MM.1S (cell line): ENCODE measurements at regions not wholly inside any gene's neighbourhood (a gene's known extent, or its start where the extent isn't known, plus 50 kb on each side); places are given as distances from the start of the nearest gene placed in this dataset.
"Not testable (repeated sequence)": the region's sequence is repeated elsewhere in the genome, so short reads cannot be mapped to it uniquely, and the experiment has no call there.

ENCODE experiments used
- DNase-seq: peaks from one replicate; pipeline ENCODE4 v3.0.0-alpha.2; 2015
- H2AFZ ChIP-seq: fragments of 300-600 bp; sonication (generic); 2 replicates; pipeline ENCODE4 v1.6.0; 2016; ENCODE audit warnings: antibody characterized with exemption, low read length
- H3F3A ChIP-seq: fragments of 300-600 bp; sonication (generic); 2 replicates; pipeline ENCODE4 v1.6.1; 2016; ENCODE audit warnings: mild to moderate bottlenecking, antibody characterized with exemption, low read length, moderate library complexity, mixed read lengths; ENCODE audit not compliant: insufficient read depth
- H3K27ac ChIP-seq: fragments of 300-600 bp; sonication (generic); 2 replicates; pipeline ENCODE4 v1.5.1; 2016; ENCODE audit warnings: mild to moderate bottlenecking, low read length
- H3K27me3 ChIP-seq: fragments of 300-600 bp; sonication (generic); replicated peaks from 2 replicates; pipeline ENCODE4 v1.6.0; 2016; ENCODE audit warnings: low read length; ENCODE audit not compliant: insufficient read depth
- H3K36me3 ChIP-seq: fragments of 300-600 bp; sonication (generic); replicated peaks from 2 replicates; pipeline ENCODE4 v1.6.1; 2016; ENCODE audit warnings: mild to moderate bottlenecking, low read length, mixed read lengths; ENCODE audit not compliant: insufficient read depth
- H3K4me1 ChIP-seq: fragments of 300-600 bp; sonication (generic); 2 replicates; pipeline ENCODE4 v1.6.1; 2016; ENCODE audit warnings: low read length, mixed read lengths
- H3K4me2 ChIP-seq: fragments of 300-600 bp; sonication (generic); 2 replicates; pipeline ENCODE4 v1.6.0; 2016; ENCODE audit warnings: low read depth, low read length
- H3K4me3 ChIP-seq: fragments of 300-600 bp; sonication (generic); 2 replicates; pipeline ENCODE4 v1.5.1; 2016; ENCODE audit warnings: low read length, mixed read lengths
- H3K79me2 ChIP-seq: fragments of 300-600 bp; sonication (generic); 2 replicates; pipeline ENCODE4 v1.6.1; 2016; ENCODE audit warnings: mixed run types, low read length, mixed read lengths
- H3K9ac ChIP-seq: fragments of 300-600 bp; sonication (generic); 2 replicates; pipeline ENCODE4 v1.6.1; 2016; ENCODE audit warnings: low read length, mixed read lengths
- H3K9me2 ChIP-seq: fragments of 300-600 bp; sonication (generic); replicated peaks from 2 replicates; pipeline ENCODE4 v1.6.1; 2016; ENCODE audit warnings: mild to moderate bottlenecking, low read length, mixed read lengths; ENCODE audit not compliant: insufficient read depth
- H3K9me3 ChIP-seq: fragments of 300-600 bp; sonication (generic); replicated peaks from 2 replicates; pipeline ENCODE4 v1.6.1; 2016; ENCODE audit warnings: mild to moderate bottlenecking, low read length, mixed read lengths; ENCODE audit not compliant: insufficient read depth
- H4K20me1 ChIP-seq: fragments of 300-600 bp; sonication (generic); 2 replicates; pipeline ENCODE4 v1.6.1; 2016; ENCODE audit warnings: mild to moderate bottlenecking, low read length, moderate library complexity, mixed read lengths; ENCODE audit not compliant: insufficient read depth
- CTCF ChIP-seq: fragments of 300-600 bp; sonication (generic); IDR thresholded peaks from 2 replicates; pipeline ENCODE4 v1.5.1; 2016; ENCODE audit warnings: antibody characterized with exemption, low read length, mixed read lengths
- EZH2 ChIP-seq: fragments of 300-600 bp; sonication (generic); optimal IDR thresholded peaks from 2 replicates; pipeline ENCODE3; 2017; ENCODE audit warnings: low read depth, mild to moderate bottlenecking, antibody characterized with exemption, low read length, mixed read lengths
- EZH2phosphoT487 ChIP-seq: fragments of 300-600 bp; sonication (generic); IDR thresholded peaks from 2 replicates; pipeline ENCODE4 v1.6.1; 2018; ENCODE audit warnings: antibody characterized with exemption, low read length

- H3K27ac ChIP-seq, result no peak overlapping the region
- TF ChIP-seq CTCF (no peak), EZH2 (no peak), EZH2phosphoT487 (no peak)
- H3K9me2 ChIP-seq, result no peaks in the 10 kb centered on the region
- no peaks in the 10 kb centered on the region for H3K79me2 ChIP-seq
- no peak overlapping the region for H2AFZ ChIP-seq
- no peaks in the 10 kb centered on the region for H3F3A ChIP-seq
- no peaks in the 10 kb centered on the region for H4K20me1 ChIP-seq
- no peaks in the 10 kb centered on the region for H3K36me3 ChIP-seq
- H3K4me1 ChIP-seq, result no peaks in the 10 kb centered on the region
- no peaks in the 10 kb centered on the region for H3K27me3 ChIP-seq
- no peak for DNase-seq
- H3K9me3 ChIP-seq, result no peaks in the 10 kb centered on the region
- H3K4me2 ChIP-seq, result no peak overlapping the region
- H3K4me3 ChIP-seq, result no peak overlapping the region
- H3K9ac ChIP-seq, result no peak overlapping the region
These were observed 211.1 kb downstream of the ALG10B start for GRCh38 chr12:38527631-38528030.

GRCh38 chr12:38528527-38528926 lies 212.0 kb downstream of the ALG10B start:
- Histone ChIP-seq H3K27me3 (no peaks in the 10 kb centered on the region), H3K4me1 (no peaks in the 10 kb centered on the region), H3K9me3 (no peaks in the 10 kb centered on the region), H3K9me2 (no peaks in the 10 kb centered on the region), H2AFZ (no peak overlapping the region), H3K4me2 (no peak overlapping the region), H3K79me2 (no peaks in the 10 kb centered on the region), H3K36me3 (no peaks in the 10 kb centered on the region), H3K27ac (no peak overlapping the region), H3K9ac (no peak overlapping the region), H4K20me1 (no peaks in the 10 kb centered on the region), H3F3A (no peaks in the 10 kb centered on the region), H3K4me3 (no peak overlapping the region)
- no peak for DNase-seq
- TF ChIP-seq EZH2phosphoT487 (no peak), EZH2 (no peak), CTCF (no peak)

- not testable (repeated sequence) for DNase-seq, H3K27me3 ChIP-seq, H3F3A ChIP-seq
These were observed 212.7 kb downstream of the ALG10B start for GRCh38 chr12:38529281-38529680.

GRCh38 chr12:38538319-38538718 lies 221.7 kb downstream of the ALG10B start:
- peak overlapping the region; percentile 62; the same call in 1 of the 2 replicates for H3K27ac ChIP-seq
- H3K79me2 ChIP-seq, result no peaks in the 10 kb centered on the region
- H3K9me3 ChIP-seq, result no peaks in the 10 kb centered on the region
- H3K27me3 ChIP-seq, result no peaks in the 10 kb centered on the region
- H2AFZ ChIP-seq, result no peak overlapping the region
- no peak overlapping the region for H3K4me2 ChIP-seq
- H3K9me2 ChIP-seq, result no peaks in the 10 kb centered on the region
- H3F3A ChIP-seq, result peaks cover 33% of the 10 kb centered on the region
- H3K36me3 ChIP-seq, result no peaks in the 10 kb centered on the region
- no peak overlapping the region for H3K4me3 ChIP-seq
- no peaks in the 10 kb centered on the region for H4K20me1 ChIP-seq
- TF ChIP-seq EZH2phosphoT487, result no peak
- no peak for TF ChIP-seq CTCF
- no peak for TF ChIP-seq EZH2
- peaks cover 48% of the 10 kb centered on the region for H3K4me1 ChIP-seq
- DNase-seq, result peak; percentile 71
- H3K9ac ChIP-seq, result no peak overlapping the region

More at GRCh38 chr12:38529281-38529680, 212.7 kb downstream of the ALG10B start:
- H3K79me2 ChIP-seq, H3K27ac ChIP-seq, H3K9me2 ChIP-seq, H4K20me1 ChIP-seq, H3K9ac ChIP-seq, H3K36me3 ChIP-seq, H3K4me1 ChIP-seq, H3K9me3 ChIP-seq, H2AFZ ChIP-seq, H3K4me2 ChIP-seq, H3K4me3 ChIP-seq: not testable (repeated sequence)
